GM06990 (cell line): ENCODE measurements at regions not wholly inside any gene's neighbourhood (a gene's known extent, or its start where the extent isn't known, plus 50 kb on each side); places are given as distances from the start of the nearest gene placed in this dataset.

Experiments
- DNase-seq: peaks from one replicate; pipeline ENCODE4 v3.0.0-alpha.2; 2011; ENCODE audit not compliant: insufficient read length; ENCODE audit errors: extremely low read depth
- H3K27me3 ChIP-seq: replicated peaks from 2 replicates; pipeline ENCODE4 v1.6.0; 2011; ENCODE audit warnings: low read length; ENCODE audit not compliant: control insufficient read depth, insufficient read depth
- H3K36me3 ChIP-seq: 2 replicates; pipeline ENCODE4 v1.5.1; 2011; ENCODE audit warnings: low read length; ENCODE audit not compliant: control insufficient read depth, insufficient read depth
- H3K4me3 ChIP-seq: replicated peaks from 2 replicates; pipeline ENCODE4 v1.5.1; 2011; ENCODE audit warnings: low read depth, mild to moderate bottlenecking, control low read depth, low read length
- TF ChIP-seq, protein P1 (sequence below): IDR thresholded peaks from 2 replicates; pipeline ENCODE4 v1.5.1; 2011; ENCODE audit warnings: low read length, control low read depth, mild to moderate bottlenecking, inconsistent platforms; ENCODE audit not compliant: insufficient read depth, poor library complexity, severe bottlenecking

DNA sequence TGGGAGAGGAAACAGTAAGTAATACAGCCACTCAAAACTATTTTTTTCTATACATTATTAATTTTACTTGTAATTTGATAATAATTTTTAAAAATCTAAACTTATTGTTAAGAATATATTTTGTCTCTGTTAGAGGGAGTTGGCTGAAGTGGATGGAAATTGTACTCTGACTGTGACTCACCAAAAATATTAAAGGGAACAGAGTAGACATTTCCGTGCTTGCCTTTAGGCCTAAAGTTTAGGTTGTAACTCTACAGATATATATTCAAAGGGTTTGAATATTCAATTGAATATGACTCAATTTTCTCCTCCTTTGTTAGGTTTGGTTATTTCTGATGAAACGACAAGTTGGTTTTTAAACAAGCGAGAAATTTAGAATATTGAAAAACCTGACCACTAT, 128.3 kb upstream of the PITX2 start:
- no peaks in the 10 kb centered on the region for H3K36me3 ChIP-seq
- DNase-seq = no peak
- H3K4me3 ChIP-seq = no peak overlapping the region
- H3K27me3 ChIP-seq = no peaks in the 10 kb centered on the region
- TF ChIP-seq, protein P1, sequence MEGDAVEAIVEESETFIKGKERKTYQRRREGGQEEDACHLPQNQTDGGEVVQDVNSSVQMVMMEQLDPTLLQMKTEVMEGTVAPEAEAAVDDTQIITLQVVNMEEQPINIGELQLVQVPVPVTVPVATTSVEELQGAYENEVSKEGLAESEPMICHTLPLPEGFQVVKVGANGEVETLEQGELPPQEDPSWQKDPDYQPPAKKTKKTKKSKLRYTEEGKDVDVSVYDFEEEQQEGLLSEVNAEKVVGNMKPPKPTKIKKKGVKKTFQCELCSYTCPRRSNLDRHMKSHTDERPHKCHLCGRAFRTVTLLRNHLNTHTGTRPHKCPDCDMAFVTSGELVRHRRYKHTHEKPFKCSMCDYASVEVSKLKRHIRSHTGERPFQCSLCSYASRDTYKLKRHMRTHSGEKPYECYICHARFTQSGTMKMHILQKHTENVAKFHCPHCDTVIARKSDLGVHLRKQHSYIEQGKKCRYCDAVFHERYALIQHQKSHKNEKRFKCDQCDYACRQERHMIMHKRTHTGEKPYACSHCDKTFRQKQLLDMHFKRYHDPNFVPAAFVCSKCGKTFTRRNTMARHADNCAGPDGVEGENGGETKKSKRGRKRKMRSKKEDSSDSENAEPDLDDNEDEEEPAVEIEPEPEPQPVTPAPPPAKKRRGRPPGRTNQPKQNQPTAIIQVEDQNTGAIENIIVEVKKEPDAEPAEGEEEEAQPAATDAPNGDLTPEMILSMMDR = no peak

DNA sequence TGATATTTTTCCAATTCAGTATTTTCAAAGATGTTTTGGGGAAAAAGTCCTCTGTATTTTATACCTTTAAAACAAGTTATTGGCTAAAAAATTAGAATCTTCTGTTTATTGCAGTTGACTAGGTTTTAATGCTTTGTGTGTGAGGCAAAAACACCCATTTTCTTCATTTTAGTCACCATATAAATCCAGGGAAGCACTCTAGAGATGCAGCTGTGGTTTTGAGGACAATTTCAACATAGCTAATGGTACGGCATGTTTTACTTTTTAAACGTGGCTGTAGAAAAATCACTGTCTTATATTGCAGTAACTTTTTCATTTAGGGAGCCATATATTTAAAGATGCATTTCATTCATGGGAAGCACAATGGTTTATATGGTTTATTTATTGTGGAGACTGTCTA, 129.1 kb upstream of the PITX2 start:
- DNase-seq = no peak
- no peak overlapping the region for H3K4me3 ChIP-seq
- TF ChIP-seq, protein P1 = no peak
- no peaks in the 10 kb centered on the region for H3K36me3 ChIP-seq
- H3K27me3 ChIP-seq = no peaks in the 10 kb centered on the region

DNA sequence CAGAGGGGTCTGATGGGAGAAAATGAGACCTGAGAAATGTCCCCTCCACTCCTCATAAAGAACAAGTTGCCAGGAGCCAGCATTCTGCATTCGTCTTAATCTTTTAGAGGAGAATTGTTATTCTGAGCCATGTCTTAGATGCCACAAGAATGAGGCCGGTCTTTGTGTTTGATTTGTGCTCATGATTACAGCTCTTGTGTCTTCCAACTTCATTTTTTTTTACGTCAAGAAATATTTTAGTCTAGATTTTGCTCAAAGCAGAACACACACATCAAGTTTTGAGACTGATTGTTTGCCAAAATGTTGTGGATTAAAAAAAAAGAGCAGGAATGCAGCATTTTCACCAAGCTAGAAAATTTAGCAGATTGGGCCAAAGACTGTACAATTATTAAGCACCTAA, 130.6 kb upstream of the PITX2 start:
- TF ChIP-seq, protein P1 = no peak
- no peak for DNase-seq
- Histone ChIP-seq H3K4me3 (no peak overlapping the region), H3K36me3 (no peaks in the 10 kb centered on the region), H3K27me3 (no peaks in the 10 kb centered on the region)

DNA sequence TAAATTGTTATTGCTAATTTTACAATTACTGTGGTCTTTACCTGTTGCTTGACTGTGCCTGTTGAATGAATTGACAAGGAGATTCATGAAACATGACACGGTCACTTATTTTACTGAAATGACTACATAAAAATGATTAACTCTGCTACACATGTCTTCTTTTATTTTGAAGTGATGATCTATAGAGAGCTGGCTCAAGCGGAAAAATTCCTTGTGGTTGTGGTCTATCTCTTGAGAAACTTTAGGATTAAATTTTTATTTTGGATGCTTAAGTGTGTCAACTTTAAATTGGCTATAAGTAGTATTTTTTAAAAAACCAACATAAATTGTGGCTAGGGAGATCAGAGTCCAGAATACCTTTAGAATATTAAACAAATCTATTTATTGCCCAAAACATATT, 131.8 kb upstream of the PITX2 start:
- TF ChIP-seq, protein P1 = no peak
- H3K4me3 ChIP-seq = no peak overlapping the region
- no peaks in the 10 kb centered on the region for H3K27me3 ChIP-seq
- DNase-seq = no peak
- no peaks in the 10 kb centered on the region for H3K36me3 ChIP-seq

DNA sequence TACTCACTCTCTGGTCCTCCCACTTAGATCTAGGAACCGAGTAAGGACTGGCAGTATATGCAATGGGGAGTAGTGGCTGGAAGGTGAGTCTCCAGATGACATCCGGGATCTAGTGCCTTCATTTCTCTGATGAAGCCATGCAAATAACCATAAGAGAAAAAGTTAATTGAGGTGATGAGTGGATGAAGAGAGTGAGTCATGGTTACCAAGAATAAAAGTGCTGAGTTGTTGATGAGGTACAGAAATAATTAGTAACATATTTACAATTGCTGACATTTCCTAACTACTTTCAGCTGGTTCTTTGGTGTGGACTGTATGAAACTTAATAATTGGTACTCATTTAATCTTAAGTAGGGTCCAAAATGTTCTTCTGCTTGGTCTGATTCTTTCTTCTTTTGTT, 146.7 kb upstream of the PITX2 start:
- TF ChIP-seq, protein P1 = no peak

DNA sequence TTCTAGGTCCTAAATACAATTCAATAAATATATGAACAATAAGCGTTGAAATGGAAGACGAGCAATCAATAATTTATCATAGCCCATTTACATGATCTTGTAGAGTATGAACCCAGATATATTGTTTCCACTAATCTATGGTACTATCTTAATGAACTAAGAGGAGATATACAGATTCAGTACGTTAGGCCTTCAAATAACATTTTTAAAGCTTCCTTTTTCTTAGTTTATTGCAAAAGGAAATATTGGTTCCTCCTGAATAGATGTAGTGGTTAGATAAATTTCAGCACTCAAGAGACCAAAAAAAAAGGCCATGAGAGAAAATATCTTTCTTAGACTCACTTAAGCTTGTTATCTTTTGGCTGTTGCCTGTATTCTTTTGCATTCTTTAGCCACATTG, 147.5 kb upstream of the PITX2 start:
- TF ChIP-seq, protein P1 = no peak
- Histone ChIP-seq H3K36me3 (no peaks in the 10 kb centered on the region), H3K4me3 (no peak overlapping the region), H3K27me3 (no peaks in the 10 kb centered on the region)
- no peak for DNase-seq

More for the DNA sequence above, 146.7 kb upstream of the PITX2 start:
- H3K36me3 ChIP-seq = no peaks in the 10 kb centered on the region
- H3K27me3 ChIP-seq = no peaks in the 10 kb centered on the region
- no peak for DNase-seq
- no peak overlapping the region for H3K4me3 ChIP-seq
